ENCODE measurements at regions not wholly inside any gene's neighbourhood (a gene's known extent, or its start where the extent isn't known, plus 50 kb on each side); places are given as distances from the start of the nearest gene placed in this dataset.

GRCh38 chr11:95717314-95717713 lies 72.3 kb downstream of the FAM76B start:
- no peak for DNase-seq

- DNase-seq = no peak
These were observed 73.3 kb downstream of the FAM76B start for GRCh38 chr11:95716266-95716665.

- DNase-seq = peak; percentile 57
These were observed 73.8 kb downstream of the FAM76B start for GRCh38 chr11:95715777-95716241.

- DNase-seq = no peak
These were observed 74.5 kb downstream of the FAM76B start for GRCh38 chr11:95714843-95715776.

GRCh38 chr11:95713428-95713827 lies 76.2 kb downstream of the FAM76B start:
- DNase-seq = no peak

- no peak for DNase-seq
These were observed 77.7 kb downstream of the FAM76B start for GRCh38 chr11:95711945-95712221.

GRCh38 chr11:95711162-95711944 lies 78.2 kb downstream of the FAM76B start:
- no peak for DNase-seq

GRCh38 chr11:95708681-95709080 lies 80.9 kb downstream of the FAM76B start:
- DNase-seq = no peak

- DNase-seq = no peak
These were observed 82.6 kb downstream of the FAM76B start for GRCh38 chr11:95706974-95707387.

GRCh38 chr11:95705485-95706124 lies 84.0 kb downstream of the FAM76B start:
- DNase-seq = peak; percentile 86

- no peak for DNase-seq
These were observed 84.7 kb downstream of the FAM76B start for GRCh38 chr11:95704865-95705264.

- DNase-seq = no peak
These were observed 86.5 kb downstream of the FAM76B start for GRCh38 chr11:95703049-95703448.

GRCh38 chr11:95702526-95702925 lies 87.1 kb downstream of the FAM76B start:
- DNase-seq = no peak

GRCh38 chr11:95700471-95700817 lies 89.1 kb downstream of the FAM76B start:
- no peak for DNase-seq

GRCh38 chr11:95699631-95700470 lies 89.7 kb downstream of the FAM76B start:
- DNase-seq = no peak

- DNase-seq = no peak
These were observed 90.7 kb downstream of the FAM76B start for GRCh38 chr11:95698676-95699557.

- no peak for DNase-seq
These were observed 91.8 kb downstream of the FAM76B start for GRCh38 chr11:95697614-95698408.

- no peak for DNase-seq
These were observed 94.4 kb downstream of the FAM76B start for GRCh38 chr11:95695181-95695580.

GRCh38 chr11:95693298-95693697 lies 96.3 kb downstream of the FAM76B start:
- DNase-seq = no peak

- DNase-seq = no peak
These were observed 96.9 kb downstream of the FAM76B start for GRCh38 chr11:95692526-95693260.
